ENCODE measurements at regions not wholly inside any gene's neighbourhood (a gene's known extent, or its start where the extent isn't known, plus 50 kb on each side); places are given as distances from the start of the nearest gene placed in this dataset.
A peak's percentile ranks its signal among the peaks of the same experiment; 100 is the strongest.

- peak overlapping the region; percentile 60 for H3K27ac ChIP-seq (ENCODE audit: low read length)
- H3K4me3 ChIP-seq (ENCODE audit: low read length), result no peak overlapping the region
- H3K9me2 ChIP-seq (ENCODE audit: insufficient read depth, low read length), result no peaks in the 10 kb centered on the region
- no peak overlapping the region for H3K4me2 ChIP-seq (ENCODE audit: low read length)
- H4K20me1 ChIP-seq (ENCODE audit: insufficient read depth), result no peaks in the 10 kb centered on the region
- no peak overlapping the region for H3K9ac ChIP-seq (ENCODE audit: low read length)
- H3K9me3 ChIP-seq (ENCODE audit: low read length), result no peaks in the 10 kb centered on the region
- H3K27me3 ChIP-seq (ENCODE audit: insufficient read depth, low read depth, low read length), result no peaks in the 10 kb centered on the region
- no peaks in the 10 kb centered on the region for H3K79me2 ChIP-seq (replicated peaks; ENCODE audit: insufficient read depth, low read length)
- H3K36me3 ChIP-seq (ENCODE audit: insufficient read depth, low read length), result no peaks in the 10 kb centered on the region
- peak overlapping the region; percentile 14 for H2AFZ ChIP-seq (ENCODE audit: low read depth, low read length)
- H3F3A ChIP-seq (ENCODE audit: insufficient read depth, low read length, poor library complexity, severe bottlenecking), result no peaks in the 10 kb centered on the region
- TF ChIP-seq MXI1 (conservative IDR thresholded peaks at IDR 0.05; ENCODE audit: poor library complexity, severe bottlenecking), result no peak
- peak; percentile 17 for TF ChIP-seq POLR2AphosphoS5 (IDR thresholded peaks at IDR 0.05)
- peak; percentile 43 for TF ChIP-seq EP300 (conservative IDR thresholded peaks at IDR 0.05; ENCODE audit: poor library complexity, severe bottlenecking)
These were observed 190.2 kb upstream of the POF1B start for GRCh38 chrX:85569686-85570085.

GRCh38 chrX:85569096-85569495, 189.6 kb upstream of the POF1B start:
- Histone ChIP-seq H3F3A (ENCODE audit: insufficient read depth, low read length, poor library complexity, severe bottlenecking) (no peaks in the 10 kb centered on the region), H3K9me3 (ENCODE audit: low read length) (no peaks in the 10 kb centered on the region), H3K4me3 (ENCODE audit: low read length) (no peak overlapping the region), H3K36me3 (ENCODE audit: insufficient read depth, low read length) (no peaks in the 10 kb centered on the region), H4K20me1 (ENCODE audit: insufficient read depth) (no peaks in the 10 kb centered on the region), H3K79me2 (replicated peaks; ENCODE audit: insufficient read depth, low read length) (no peaks in the 10 kb centered on the region), H3K9me2 (ENCODE audit: insufficient read depth, low read length) (no peaks in the 10 kb centered on the region), H3K27me3 (ENCODE audit: insufficient read depth, low read depth, low read length) (no peaks in the 10 kb centered on the region), H3K27ac (ENCODE audit: low read length) (peak overlapping the region; percentile 60), H2AFZ (ENCODE audit: low read depth, low read length) (peak overlapping the region; percentile 14), H3K9ac (ENCODE audit: low read length) (no peak overlapping the region), H3K4me2 (ENCODE audit: low read length) (no peak overlapping the region)
- TF ChIP-seq POLR2AphosphoS5 (IDR thresholded peaks at IDR 0.05) (no peak), CTCF (IDR thresholded peaks at IDR 0.05; ENCODE audit: poor library complexity, severe bottlenecking) (no peak), RAD21 (conservative IDR thresholded peaks at IDR 0.05) (no peak), EP300 (conservative IDR thresholded peaks at IDR 0.05; ENCODE audit: poor library complexity, severe bottlenecking) (no peak), MXI1 (conservative IDR thresholded peaks at IDR 0.05; ENCODE audit: poor library complexity, severe bottlenecking) (no peak), EZH2 (IDR thresholded peaks at IDR 0.05; ENCODE audit: borderline replicate concordance, insufficient read depth, low read length, poor library complexity, severe bottlenecking) (no peak), REST (IDR thresholded peaks at IDR 0.05; ENCODE audit: borderline replicate concordance) (no peak), SMC3 (conservative IDR thresholded peaks at IDR 0.05; ENCODE audit: poor library complexity) (no peak), TAF1 (IDR thresholded peaks at IDR 0.05; ENCODE audit: low read depth) (no peak)

- TF ChIP-seq EP300 (conservative IDR thresholded peaks at IDR 0.05; ENCODE audit: poor library complexity, severe bottlenecking), result no peak
- no peak for TF ChIP-seq REST (IDR thresholded peaks at IDR 0.05; ENCODE audit: borderline replicate concordance)
- Histone ChIP-seq H2AFZ (ENCODE audit: low read depth, low read length) (no peak overlapping the region), H3K27me3 (ENCODE audit: insufficient read depth, low read depth, low read length) (no peaks in the 10 kb centered on the region), H3K27ac (ENCODE audit: low read length) (no peak overlapping the region), H3K36me3 (ENCODE audit: insufficient read depth, low read length) (no peaks in the 10 kb centered on the region), H3K9ac (ENCODE audit: low read length) (no peak overlapping the region), H3K4me3 (ENCODE audit: low read length) (no peak overlapping the region), H3K9me2 (ENCODE audit: insufficient read depth, low read length) (no peaks in the 10 kb centered on the region), H3K9me3 (ENCODE audit: low read length) (no peaks in the 10 kb centered on the region), H3K4me2 (ENCODE audit: low read length) (no peak overlapping the region), H3F3A (ENCODE audit: insufficient read depth, low read length, poor library complexity, severe bottlenecking) (no peaks in the 10 kb centered on the region), H3K79me2 (replicated peaks; ENCODE audit: insufficient read depth, low read length) (no peaks in the 10 kb centered on the region), H4K20me1 (ENCODE audit: insufficient read depth) (no peaks in the 10 kb centered on the region)
These were observed 181.8 kb upstream of the POF1B start for GRCh38 chrX:85561231-85561630.
